Immature natural killer cell (primary cell): ENCODE measurements at regions not wholly inside any gene's neighbourhood (a gene's known extent, or its start where the extent isn't known, plus 50 kb on each side); places are given as distances from the start of the nearest gene placed in this dataset.

Experiments
- DNase-seq, 3 donors: peaks; one replicate each; pipeline ENCODE4 v3.0.0; 2022; ENCODE audit warnings: mixed read lengths in 1 of 3
- H3K27ac Mint-ChIP-seq, 6 donors: one replicate each; pipeline ENCODE4 v1.8.0; 2020; ENCODE audit warnings: mixed read lengths in 6 of 6, mild to moderate bottlenecking in 5 of 6, inconsistent platforms in 4 of 6, moderate library complexity in 3 of 6
- H3K27me3 Mint-ChIP-seq, 3 donors: one replicate each; pipeline ENCODE4 v1.8.0; 2020 to 2021; ENCODE audit warnings: low read depth in 3 of 3, mild to moderate bottlenecking in 3 of 3, mixed read lengths in 3 of 3, moderate library complexity in 3 of 3, inconsistent platforms in 1 of 3
- H3K36me3 Mint-ChIP-seq, 3 donors: one replicate each; pipeline ENCODE4 v1.8.0; 2020; ENCODE audit warnings: mixed read lengths in 3 of 3, inconsistent platforms in 2 of 3, mild to moderate bottlenecking in 2 of 3
- H3K4me1 Mint-ChIP-seq, 2 donors: one replicate each; pipeline ENCODE4 v1.8.0; 2020; ENCODE audit warnings: inconsistent platforms in 2 of 2, mild to moderate bottlenecking in 2 of 2, mixed read lengths in 2 of 2, moderate library complexity in 1 of 2
- H3K4me3 Mint-ChIP-seq, 5 donors: one replicate each; pipeline ENCODE4 v1.8.0; 2020; ENCODE audit warnings: mild to moderate bottlenecking in 5 of 5, mixed read lengths in 5 of 5, inconsistent platforms in 3 of 5, moderate library complexity in 3 of 5
- H3K9me3 Mint-ChIP-seq, 6 donors: one replicate each; pipeline ENCODE4 v1.8.0; 2020; ENCODE audit warnings: mild to moderate bottlenecking in 6 of 6, mixed read lengths in 6 of 6, inconsistent platforms in 4 of 6, moderate library complexity in 3 of 6

GRCh38 chr16:26330654-26331053 lies 638.9 kb downstream of the HS3ST4 start:
- Mint-ChIP-seq H3K4me1 (peaks cover 0 to 2% of the 10 kb centered on the region in 2 donors), H3K4me3 (no peak overlapping the region), H3K36me3 (no peaks in the 10 kb centered on the region), H3K27me3 (peaks cover 0 to 8% (median 1%) of the 10 kb centered on the region in 3 donors), H3K27ac (no peak overlapping the region), H3K9me3 (peaks cover 0 to 7% (median 0%) of the 10 kb centered on the region in 6 donors)
- DNase-seq: no peak

- Mint-ChIP-seq H3K9me3 (peaks cover 0 to 10% (median 0%) of the 10 kb centered on the region in 6 donors), H3K36me3 (no peaks in the 10 kb centered on the region), H3K4me3 (no peak overlapping the region), H3K27ac (no peak overlapping the region), H3K4me1 (peaks cover 0 to 2% of the 10 kb centered on the region in 2 donors), H3K27me3 (peaks cover 0 to 6% (median 0%) of the 10 kb centered on the region in 3 donors)
- no peak for DNase-seq
Observed at GRCh38 chr16:26334218-26335111, 642.7 kb downstream of the HS3ST4 start.

- Mint-ChIP-seq H3K9me3 (peaks cover 0 to 9% (median 0%) of the 10 kb centered on the region in 6 donors), H3K36me3 (no peaks in the 10 kb centered on the region), H3K27ac (no peak overlapping the region), H3K27me3 (peaks cover 0 to 6% (median 0%) of the 10 kb centered on the region in 3 donors), H3K4me1 (peaks cover 0 to 2% of the 10 kb centered on the region in 2 donors), H3K4me3 (no peak overlapping the region)
- DNase-seq: no peak
Observed at GRCh38 chr16:26335236-26335853, 643.6 kb downstream of the HS3ST4 start.

- DNase-seq: no peak
- H3K4me3 Mint-ChIP-seq: no peak overlapping the region
- H3K36me3 Mint-ChIP-seq: no peaks in the 10 kb centered on the region
- H3K27me3 Mint-ChIP-seq: peaks cover 2 to 4% (median 3%) of the 10 kb centered on the region in 3 donors
- no peaks in the 10 kb centered on the region for H3K4me1 Mint-ChIP-seq
- no peak overlapping the region for H3K27ac Mint-ChIP-seq
- H3K9me3 Mint-ChIP-seq: peaks cover 0 to 3% (median 0%) of the 10 kb centered on the region in 6 donors
Observed at GRCh38 chr16:26342621-26343020, 650.9 kb downstream of the HS3ST4 start.

GRCh38 chr16:26344240-26344776 lies 652.5 kb downstream of the HS3ST4 start:
- no peak for DNase-seq
- Mint-ChIP-seq H3K27ac (no peak overlapping the region), H3K4me3 (no peak overlapping the region), H3K27me3 (peaks cover 2 to 4% (median 3%) of the 10 kb centered on the region in 3 donors), H3K4me1 (no peaks in the 10 kb centered on the region), H3K9me3 (peaks cover 0 to 3% (median 0%) of the 10 kb centered on the region in 6 donors), H3K36me3 (no peaks in the 10 kb centered on the region)

GRCh38 chr16:26344976-26345375 lies 653.2 kb downstream of the HS3ST4 start:
- no peak for DNase-seq
- H3K27ac Mint-ChIP-seq: no peak overlapping the region
- H3K4me3 Mint-ChIP-seq: no peak overlapping the region
- peaks cover 0 to 3% (median 0%) of the 10 kb centered on the region in 6 donors for H3K9me3 Mint-ChIP-seq
- no peaks in the 10 kb centered on the region for H3K4me1 Mint-ChIP-seq
- peaks cover 2 to 4% (median 3%) of the 10 kb centered on the region in 3 donors for H3K27me3 Mint-ChIP-seq
- H3K36me3 Mint-ChIP-seq: no peaks in the 10 kb centered on the region

- Mint-ChIP-seq H3K4me3 (no peak overlapping the region), H3K36me3 (no peaks in the 10 kb centered on the region), H3K27ac (no peak overlapping the region), H3K4me1 (no peaks in the 10 kb centered on the region), H3K27me3 (peaks cover 2 to 3% (median 3%) of the 10 kb centered on the region in 3 donors), H3K9me3 (peaks cover 0 to 3% (median 0%) of the 10 kb centered on the region in 6 donors)
- DNase-seq: no peak
Observed at GRCh38 chr16:26345966-26346365, 654.2 kb downstream of the HS3ST4 start.

- no peaks in the 10 kb centered on the region for H3K4me1 Mint-ChIP-seq
- H3K36me3 Mint-ChIP-seq: no peaks in the 10 kb centered on the region
- H3K4me3 Mint-ChIP-seq: no peak overlapping the region
- peaks cover 0 to 3% (median 0%) of the 10 kb centered on the region in 6 donors for H3K9me3 Mint-ChIP-seq
- no peak for DNase-seq
- H3K27ac Mint-ChIP-seq: no peak overlapping the region
- peaks cover 3 to 7% (median 4%) of the 10 kb centered on the region in 3 donors for H3K27me3 Mint-ChIP-seq
Observed at GRCh38 chr16:26348095-26348494, 656.3 kb downstream of the HS3ST4 start.

- Mint-ChIP-seq H3K36me3 (no peaks in the 10 kb centered on the region), H3K27me3 (peaks cover 3 to 13% (median 10%) of the 10 kb centered on the region in 3 donors), H3K27ac (no peak overlapping the region), H3K4me3 (no peak overlapping the region), H3K4me1 (no peaks in the 10 kb centered on the region), H3K9me3 (peaks cover 0 to 1% (median 0%) of the 10 kb centered on the region in 6 donors)
- DNase-seq: no peak
Observed at GRCh38 chr16:26360867-26361266, 669.1 kb downstream of the HS3ST4 start.

- no peak for DNase-seq
- Mint-ChIP-seq H3K27me3 (peaks cover 0 to 14% (median 7%) of the 10 kb centered on the region in 3 donors), H3K27ac (no peak overlapping the region), H3K9me3 (no peaks in the 10 kb centered on the region), H3K36me3 (no peaks in the 10 kb centered on the region), H3K4me1 (no peaks in the 10 kb centered on the region), H3K4me3 (no peak overlapping the region)
Observed at GRCh38 chr16:26363581-26363980, 671.8 kb downstream of the HS3ST4 start.

GRCh38 chr16:26365161-26365940 lies 673.6 kb downstream of the HS3ST4 start:
- Mint-ChIP-seq H3K27ac (no peak overlapping the region), H3K4me1 (no peaks in the 10 kb centered on the region), H3K9me3 (peaks cover 0 to under 1% (median 0%) of the 10 kb centered on the region in 6 donors), H3K27me3 (peaks cover 0 to 14% (median 7%) of the 10 kb centered on the region in 3 donors), H3K36me3 (no peaks in the 10 kb centered on the region), H3K4me3 (no peak overlapping the region)
- DNase-seq: no peak

- Mint-ChIP-seq H3K4me3 (no peak overlapping the region), H3K36me3 (no peaks in the 10 kb centered on the region), H3K27me3 (no peaks in the 10 kb centered on the region), H3K4me1 (no peaks in the 10 kb centered on the region), H3K9me3 (peaks cover 0 to 1% (median 0%) of the 10 kb centered on the region in 6 donors), H3K27ac (no peak overlapping the region)
- no peak for DNase-seq
Observed at GRCh38 chr16:26371349-26371869, 679.6 kb downstream of the HS3ST4 start.

GRCh38 chr16:26374279-26374925 lies 682.6 kb downstream of the HS3ST4 start:
- Mint-ChIP-seq H3K9me3 (peaks cover 0 to 1% (median 0%) of the 10 kb centered on the region in 6 donors), H3K4me1 (no peaks in the 10 kb centered on the region), H3K36me3 (no peaks in the 10 kb centered on the region), H3K4me3 (no peak overlapping the region), H3K27me3 (peaks cover 0 to 2% (median 0%) of the 10 kb centered on the region in 3 donors), H3K27ac (no peak overlapping the region)
- no peak for DNase-seq
